ENCODE measurements at regions not wholly inside any gene's neighbourhood (a gene's known extent, or its start where the extent isn't known, plus 50 kb on each side); places are given as distances from the start of the nearest gene placed in this dataset.
"Not testable (repeated sequence)": the region's sequence is repeated elsewhere in the genome, so short reads cannot be mapped to it uniquely, and the experiment has no call there.

GRCh38 chr17:21470422-21470821 lies 94.3 kb downstream of the KCNJ12 start:
- not testable (repeated sequence) for H3K4me3 ChIP-seq (ENCODE audit: low read length); DNase-seq (ENCODE audit: low read depth)

GRCh38 chr17:21470861-21471260 lies 94.7 kb downstream of the KCNJ12 start:
- no peak overlapping the region for H3K4me3 ChIP-seq (ENCODE audit: low read length)
- TF ChIP-seq CTCF (conservative IDR thresholded peaks at IDR 0.05; ENCODE audit: low read depth, low read length) = no peak
- no peak for DNase-seq (ENCODE audit: low read depth)

GRCh38 chr17:21474815-21475214 lies 98.7 kb downstream of the KCNJ12 start:
- H3K4me3 ChIP-seq (ENCODE audit: low read length) = no peak overlapping the region
- no peak for TF ChIP-seq CTCF (conservative IDR thresholded peaks at IDR 0.05; ENCODE audit: low read depth, low read length)
- DNase-seq (ENCODE audit: low read depth) = no peak

- DNase-seq (ENCODE audit: low read depth) = no peak
- no peak overlapping the region for H3K4me3 ChIP-seq (ENCODE audit: low read length)
- no peak for TF ChIP-seq CTCF (conservative IDR thresholded peaks at IDR 0.05; ENCODE audit: low read depth, low read length)
These were observed 99.4 kb downstream of the KCNJ12 start for GRCh38 chr17:21475571-21475970.

- no peak for TF ChIP-seq CTCF (conservative IDR thresholded peaks at IDR 0.05; ENCODE audit: low read depth, low read length)
- no peak for DNase-seq (ENCODE audit: low read depth)
- no peak overlapping the region for H3K4me3 ChIP-seq (ENCODE audit: low read length)
These were observed 100.7 kb downstream of the KCNJ12 start for GRCh38 chr17:21476867-21477266.

GRCh38 chr17:21482189-21482865 lies 106.2 kb downstream of the KCNJ12 start:
- no peak overlapping the region for H3K4me3 ChIP-seq (ENCODE audit: low read length)
- DNase-seq (ENCODE audit: low read depth) = no peak
- no peak for TF ChIP-seq CTCF (conservative IDR thresholded peaks at IDR 0.05; ENCODE audit: low read depth, low read length)

GRCh38 chr17:21488043-21488442 lies 111.9 kb downstream of the KCNJ12 start:
- DNase-seq (ENCODE audit: low read depth); H3K4me3 ChIP-seq (ENCODE audit: low read length): not testable (repeated sequence)

GRCh38 chr17:21493993-21494392 lies 117.8 kb downstream of the KCNJ12 start:
- TF ChIP-seq CTCF (conservative IDR thresholded peaks at IDR 0.05; ENCODE audit: low read depth, low read length) = no peak
- DNase-seq (ENCODE audit: low read depth) = no peak
- H3K4me3 ChIP-seq (ENCODE audit: low read length) = no peak overlapping the region
